H1 (cell line): ENCODE measurements at regions not wholly inside any gene's neighbourhood (a gene's known extent, or its start where the extent isn't known, plus 50 kb on each side); places are given as distances from the start of the nearest gene placed in this dataset.

Experiments
- ATF2 ChIP-seq: IDR thresholded peaks from 2 replicates; pipeline ENCODE4 v1.6.1; 2012; ENCODE audit warnings: low read length, inconsistent platforms
- CEBPB ChIP-seq: IDR thresholded peaks from 2 replicates; pipeline ENCODE4 v1.6.1; 2012; ENCODE audit warnings: low read depth, low read length
- EZH2 ChIP-seq: fragments of 200-600 bp; sonication (generic); IDR thresholded peaks from 2 replicates; pipeline ENCODE4 v1.7.1; 2012; ENCODE audit warnings: low read depth, mild to moderate bottlenecking, moderate library complexity, low read length, inconsistent platforms; ENCODE audit not compliant: severe bottlenecking
- KDM4A ChIP-seq: IDR thresholded peaks from one replicate; pipeline ENCODE4 v1.7.1; 2012; ENCODE audit warnings: low read depth, mild to moderate bottlenecking, moderate library complexity, low read length, inconsistent platforms; ENCODE audit not compliant: severe bottlenecking
- RBBP5 ChIP-seq: IDR thresholded peaks from 2 replicates; pipeline ENCODE4 v1.7.1; 2012; ENCODE audit warnings: low read depth, mild to moderate bottlenecking, inconsistent platforms, low read length, moderate library complexity, borderline replicate concordance
- SIX5 ChIP-seq: IDR thresholded peaks from 2 replicates; pipeline ENCODE4 v1.6.1; 2011; ENCODE audit warnings: mild to moderate bottlenecking, low read depth, low read length
- TAF7 ChIP-seq: optimal IDR thresholded peaks from 2 replicates; pipeline ENCODE3; 2011; ENCODE audit warnings: low read depth, mild to moderate bottlenecking, inconsistent platforms, low read length, moderate library complexity, borderline replicate concordance
- ZNF274 ChIP-seq: IDR thresholded peaks from 2 replicates; pipeline ENCODE4 v1.7.0; 2012; ENCODE audit warnings: low read length, borderline replicate concordance; ENCODE audit errors: extremely low read depth

- no peak for TF ChIP-seq ZNF274
- no peak for TF ChIP-seq RBBP5
- TF ChIP-seq ATF2 = no peak
- no peak for TF ChIP-seq SIX5
- no peak for TF ChIP-seq CEBPB
- no peak for TF ChIP-seq KDM4A
- no peak for TF ChIP-seq EZH2
- TF ChIP-seq TAF7 = no peak
Measured at GRCh38 chr3:69669070-69669469, 70.2 kb upstream of the MITF start (continued).
